Esophagus squamous epithelium (tissue), 4 donors: ENCODE measurements at regions not wholly inside any gene's neighbourhood (a gene's known extent, or its start where the extent isn't known, plus 50 kb on each side); places are given as distances from the start of the nearest gene placed in this dataset.

Experiments
- POLR2A ChIP-seq, 4 donors: fragments of 450-650 bp; IDR thresholded peaks; one replicate each; pipeline ENCODE4 v1.6.1; 2017; ENCODE audit warnings: antibody characterized with exemption in 4 of 4, mild to moderate bottlenecking in 4 of 4, moderate library complexity in 3 of 4
- TF ChIP-seq, protein P1 (sequence below), 6 experiments: fragments of 450-650 bp in 4 of 6; fragments of 200-600 bp in 2 of 6; sonication (generic) in 2 of 6; IDR thresholded peaks; one replicate each; pipeline ENCODE4 v1.5.1; 2016 to 2019; ENCODE audit warnings: antibody characterized with exemption in 6 of 6, mild to moderate bottlenecking in 4 of 6, moderate library complexity in 4 of 6

DNA sequence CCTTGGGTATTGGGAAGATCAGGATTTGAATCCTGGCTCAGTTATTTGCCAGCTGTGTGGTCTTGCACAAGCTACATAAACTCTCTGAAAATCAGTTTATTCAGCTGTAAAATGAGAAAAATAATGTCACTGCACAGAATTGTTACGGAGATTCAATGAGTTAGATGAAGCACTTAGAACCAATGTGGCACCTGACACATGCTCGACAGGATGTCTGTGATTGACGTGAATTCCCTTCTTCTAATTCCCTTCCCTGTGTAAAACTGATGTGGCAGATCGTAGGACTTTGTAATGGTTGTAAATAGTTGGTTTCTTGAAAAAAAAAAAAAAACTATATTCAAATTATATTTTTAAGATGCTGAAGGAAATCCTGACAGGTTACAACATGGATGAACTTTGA is 249.9 kb upstream of the MKLN1 start:
- TF ChIP-seq POLR2A (IDR thresholded peaks at IDR 0.05): no peak
- TF ChIP-seq, protein P1, sequence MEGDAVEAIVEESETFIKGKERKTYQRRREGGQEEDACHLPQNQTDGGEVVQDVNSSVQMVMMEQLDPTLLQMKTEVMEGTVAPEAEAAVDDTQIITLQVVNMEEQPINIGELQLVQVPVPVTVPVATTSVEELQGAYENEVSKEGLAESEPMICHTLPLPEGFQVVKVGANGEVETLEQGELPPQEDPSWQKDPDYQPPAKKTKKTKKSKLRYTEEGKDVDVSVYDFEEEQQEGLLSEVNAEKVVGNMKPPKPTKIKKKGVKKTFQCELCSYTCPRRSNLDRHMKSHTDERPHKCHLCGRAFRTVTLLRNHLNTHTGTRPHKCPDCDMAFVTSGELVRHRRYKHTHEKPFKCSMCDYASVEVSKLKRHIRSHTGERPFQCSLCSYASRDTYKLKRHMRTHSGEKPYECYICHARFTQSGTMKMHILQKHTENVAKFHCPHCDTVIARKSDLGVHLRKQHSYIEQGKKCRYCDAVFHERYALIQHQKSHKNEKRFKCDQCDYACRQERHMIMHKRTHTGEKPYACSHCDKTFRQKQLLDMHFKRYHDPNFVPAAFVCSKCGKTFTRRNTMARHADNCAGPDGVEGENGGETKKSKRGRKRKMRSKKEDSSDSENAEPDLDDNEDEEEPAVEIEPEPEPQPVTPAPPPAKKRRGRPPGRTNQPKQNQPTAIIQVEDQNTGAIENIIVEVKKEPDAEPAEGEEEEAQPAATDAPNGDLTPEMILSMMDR (IDR thresholded peaks at IDR 0.05): no peak
